Ovary (tissue), 7 donors: ENCODE measurements at regions not wholly inside any gene's neighbourhood (a gene's known extent, or its start where the extent isn't known, plus 50 kb on each side); places are given as distances from the start of the nearest gene placed in this dataset.

Experiments used
- DNase-seq, 5 donors: peaks; one replicate each; pipeline ENCODE4 v3.0.0-alpha.2; 2019 to 2020
- H3K27ac ChIP-seq, 2 donors: fragments of 200-600 bp; one replicate each; pipeline versions ENCODE4 v1.5.1 to v1.8.0; 2019 to 2022
- H3K27me3 ChIP-seq: fragments of 200-600 bp; one replicate; pipeline ENCODE4 v1.8.0; 2022
- H3K36me3 ChIP-seq: fragments of 200-600 bp; sonication (generic); one replicate; pipeline ENCODE4 v1.5.1; 2019
- H3K4me1 ChIP-seq: one replicate; pipeline ENCODE4 v1.8.1; 2013; ENCODE audit warnings: mild to moderate bottlenecking, moderate library complexity; ENCODE audit not compliant: insufficient read depth
- H3K4me3 ChIP-seq: fragments of 200-600 bp; sonication (generic); one replicate; pipeline ENCODE4 v1.5.1; 2017
- H3K9me3 ChIP-seq, 2 donors: fragments of 200-600 bp in 1 of 2; sonication (generic) in 1 of 2; one replicate each; pipeline versions ENCODE4 v1.5.1 to v1.8.1; 2013 to 2019; ENCODE audit warnings: mild to moderate bottlenecking in 1 of 2, moderate library complexity in 1 of 2
- EP300 ChIP-seq: sonication (generic); formaldehyde crosslinking; IDR thresholded peaks from one replicate; pipeline ENCODE4 v1.6.1; 2017; ENCODE audit warnings: antibody characterized with exemption
- POLR2A ChIP-seq: fragments of 450-650 bp; IDR thresholded peaks from one replicate; pipeline ENCODE4 v1.6.1; 2017; ENCODE audit warnings: antibody characterized with exemption, mild to moderate bottlenecking, moderate library complexity
- WGBS, 3 donors: extraction: QIAGEN DNeasy Blood & Tissue Kit in 1 of 3; methylation state at CpG; one replicate each; pipeline versions ENCODE4 v1.1.5 to v1.1.7; 2013 to 2017; 5-methylcytosine and 5-hydroxymethylcytosine counted together
- intact Hi-C, 4 donors: fragments of 100-400 bp; cut with DNase I; formaldehyde crosslinking; loops; one replicate each; pipeline versions ENCODE4 v1.11.0 to v1.15.1; 2022 to 2023
- TF ChIP-seq, protein P1 (sequence below), 3 donors: fragments of 450-650 bp in 2 of 3; fragments of 200-600 bp in 1 of 3; IDR thresholded peaks; one replicate each; pipeline versions ENCODE4 v1.5.1 to v1.8.0; 2016 to 2022; ENCODE audit warnings: antibody characterized with exemption in 3 of 3, mild to moderate bottlenecking in 1 of 3
- donor health status: DM: no; HTN: no; CAD: no; lungs with moderate emphysema.
- donor health status: DM: no; HTN: no; CAD: no.
- donor health status: Bipolar disorder and iron deficiency.
- donor health status: DM: no; HTN: no; CAD: no.
- donor health status: DM: yes; HTN: yes; CAD: no.

- WGBS, 3 donors, result 72 to 82% (median 80%) methylated on average over 5 of the region's 5 CpGs
- DNase-seq, result no peak
These were observed 66.0 kb downstream of the MYEOV start for GRCh38 chr11:69359735-69360480.

DNA sequence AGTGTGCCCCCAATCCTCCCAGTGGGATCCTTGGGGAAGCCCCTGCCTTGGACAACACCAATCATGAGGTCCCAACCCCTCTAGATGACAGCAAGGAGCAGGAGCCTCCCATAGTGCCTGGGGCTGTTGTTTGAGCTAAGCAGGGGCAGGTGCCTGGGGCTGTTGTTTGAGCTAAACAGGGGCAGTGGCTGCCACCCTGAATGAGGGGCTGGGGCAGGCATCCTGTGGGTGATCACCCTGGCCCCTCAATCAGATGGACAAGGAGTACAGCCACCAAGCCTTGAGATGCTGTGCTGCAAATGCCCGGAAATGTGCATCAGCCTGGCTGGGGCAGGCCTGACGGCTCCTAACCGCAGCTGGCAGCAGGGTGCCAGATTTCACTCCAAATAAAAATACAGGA, 66.7 kb downstream of the MYEOV start:
- no peak for DNase-seq
- Histone ChIP-seq H3K4me3 (no peak overlapping the region), H3K27me3 (no peaks in the 10 kb centered on the region), H3K4me1 (no peaks in the 10 kb centered on the region), H3K9me3 (no peaks in the 10 kb centered on the region), H3K27ac (no peak overlapping the region), H3K36me3 (no peaks in the 10 kb centered on the region)
- 86 to 92% (median 87%) methylated on average over 3 of the region's 3 CpGs for WGBS, 3 donors
- intact Hi-C loops, result no loop called here
- TF ChIP-seq, protein P1, sequence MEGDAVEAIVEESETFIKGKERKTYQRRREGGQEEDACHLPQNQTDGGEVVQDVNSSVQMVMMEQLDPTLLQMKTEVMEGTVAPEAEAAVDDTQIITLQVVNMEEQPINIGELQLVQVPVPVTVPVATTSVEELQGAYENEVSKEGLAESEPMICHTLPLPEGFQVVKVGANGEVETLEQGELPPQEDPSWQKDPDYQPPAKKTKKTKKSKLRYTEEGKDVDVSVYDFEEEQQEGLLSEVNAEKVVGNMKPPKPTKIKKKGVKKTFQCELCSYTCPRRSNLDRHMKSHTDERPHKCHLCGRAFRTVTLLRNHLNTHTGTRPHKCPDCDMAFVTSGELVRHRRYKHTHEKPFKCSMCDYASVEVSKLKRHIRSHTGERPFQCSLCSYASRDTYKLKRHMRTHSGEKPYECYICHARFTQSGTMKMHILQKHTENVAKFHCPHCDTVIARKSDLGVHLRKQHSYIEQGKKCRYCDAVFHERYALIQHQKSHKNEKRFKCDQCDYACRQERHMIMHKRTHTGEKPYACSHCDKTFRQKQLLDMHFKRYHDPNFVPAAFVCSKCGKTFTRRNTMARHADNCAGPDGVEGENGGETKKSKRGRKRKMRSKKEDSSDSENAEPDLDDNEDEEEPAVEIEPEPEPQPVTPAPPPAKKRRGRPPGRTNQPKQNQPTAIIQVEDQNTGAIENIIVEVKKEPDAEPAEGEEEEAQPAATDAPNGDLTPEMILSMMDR (IDR thresholded peaks at IDR 0.05), result no peak
- TF ChIP-seq EP300, result no peak
- TF ChIP-seq POLR2A, result no peak

More at GRCh38 chr11:69359735-69360480, 66.0 kb downstream of the MYEOV start:
- no peaks in the 10 kb centered on the region for H3K4me1 ChIP-seq
- intact Hi-C loops, result no loop called here
- no peak overlapping the region for H3K4me3 ChIP-seq
- no peak for TF ChIP-seq POLR2A
- TF ChIP-seq EP300, result no peak
- TF ChIP-seq, protein P1 (IDR thresholded peaks at IDR 0.05), result no peak
- no peaks in the 10 kb centered on the region for H3K27me3 ChIP-seq
- no peaks in the 10 kb centered on the region for H3K36me3 ChIP-seq
- H3K27ac ChIP-seq, result no peak overlapping the region
- H3K9me3 ChIP-seq, result no peaks in the 10 kb centered on the region

DNA sequence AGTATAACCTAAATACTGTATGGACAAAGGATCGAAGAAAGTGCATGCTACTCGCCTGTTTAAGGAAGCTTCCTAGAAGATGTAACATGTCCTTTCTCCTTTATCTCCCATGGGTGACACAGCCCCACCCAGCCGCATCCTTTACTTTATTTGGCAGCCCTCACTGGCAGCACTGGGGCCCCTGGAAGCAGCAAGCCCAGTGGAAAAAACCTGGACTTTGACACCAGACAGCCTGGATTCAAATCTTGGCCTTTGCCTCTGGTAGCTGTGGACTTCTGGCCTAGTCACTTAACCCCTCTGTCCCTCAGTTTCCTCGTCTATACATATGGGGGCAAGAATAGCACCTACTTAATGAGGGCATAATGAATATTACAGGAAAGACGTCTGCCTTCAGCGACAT, 67.1 kb downstream of the MYEOV start:
- no peaks in the 10 kb centered on the region for H3K36me3 ChIP-seq
- no peak overlapping the region for H3K27ac ChIP-seq
- H3K4me3 ChIP-seq, result no peak overlapping the region
- TF ChIP-seq EP300 (no peak), POLR2A (no peak)
- TF ChIP-seq, protein P1 (IDR thresholded peaks at IDR 0.05), result no peak
- H3K9me3 ChIP-seq, result no peaks in the 10 kb centered on the region
- intact Hi-C loops, result no loop called here
- DNase-seq, result no peak
- H3K4me1 ChIP-seq, result no peaks in the 10 kb centered on the region
- WGBS, 3 donors, result 82 to 84% (median 83%) methylated on average over 6 of the region's 6 CpGs
- H3K27me3 ChIP-seq, result no peaks in the 10 kb centered on the region

GRCh38 chr11:69361466-69361865, 67.5 kb downstream of the MYEOV start:
- H3K27me3 ChIP-seq, result no peaks in the 10 kb centered on the region
- no peaks in the 10 kb centered on the region for H3K9me3 ChIP-seq
- intact Hi-C loops, result no loop called here
- H3K27ac ChIP-seq, result no peak overlapping the region
- H3K36me3 ChIP-seq, result no peaks in the 10 kb centered on the region
- TF ChIP-seq POLR2A, result no peak
- WGBS, 3 donors, result 81 to 88% (median 87%) methylated on average over 9 of the region's 9 CpGs
- no peak overlapping the region for H3K4me3 ChIP-seq
- H3K4me1 ChIP-seq, result no peaks in the 10 kb centered on the region
- no peak for DNase-seq

DNA sequence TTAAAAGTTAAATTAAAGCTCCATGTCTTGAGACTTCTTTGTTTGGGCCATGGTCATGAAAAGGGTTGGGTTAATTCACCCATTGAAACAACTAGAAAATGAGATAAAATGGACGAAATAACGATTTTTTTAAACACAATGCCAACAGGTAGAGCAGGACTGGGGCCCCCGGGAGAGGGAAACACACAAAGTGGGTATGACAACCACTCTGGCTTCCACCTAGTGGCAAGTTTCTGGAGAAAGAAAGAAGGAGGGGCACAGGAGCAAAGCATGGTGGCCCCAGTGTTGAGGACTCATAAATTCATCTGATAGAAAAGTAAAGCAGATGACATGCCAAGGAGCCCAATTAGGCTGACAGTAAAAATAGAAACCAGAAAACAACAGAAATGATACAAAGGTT, 68.4 kb downstream of the MYEOV start:
- no peaks in the 10 kb centered on the region for H3K9me3 ChIP-seq
- H3K27ac ChIP-seq, result no peak overlapping the region
- no peaks in the 10 kb centered on the region for H3K27me3 ChIP-seq
- 80 to 82% (median 81%) methylated on average over 3 of the region's 3 CpGs for WGBS, 3 donors
- no peaks in the 10 kb centered on the region for H3K36me3 ChIP-seq
- intact Hi-C loops, result no loop called here
- H3K4me1 ChIP-seq, result no peaks in the 10 kb centered on the region
- H3K4me3 ChIP-seq, result no peak overlapping the region
- no peak for TF ChIP-seq EP300
- TF ChIP-seq, protein P1 (IDR thresholded peaks at IDR 0.05), result no peak
- TF ChIP-seq POLR2A, result no peak
- no peak for DNase-seq
